ENCODE measurements at regions not wholly inside any gene's neighbourhood (a gene's known extent, or its start where the extent isn't known, plus 50 kb on each side); places are given as distances from the start of the nearest gene placed in this dataset.

DNA sequence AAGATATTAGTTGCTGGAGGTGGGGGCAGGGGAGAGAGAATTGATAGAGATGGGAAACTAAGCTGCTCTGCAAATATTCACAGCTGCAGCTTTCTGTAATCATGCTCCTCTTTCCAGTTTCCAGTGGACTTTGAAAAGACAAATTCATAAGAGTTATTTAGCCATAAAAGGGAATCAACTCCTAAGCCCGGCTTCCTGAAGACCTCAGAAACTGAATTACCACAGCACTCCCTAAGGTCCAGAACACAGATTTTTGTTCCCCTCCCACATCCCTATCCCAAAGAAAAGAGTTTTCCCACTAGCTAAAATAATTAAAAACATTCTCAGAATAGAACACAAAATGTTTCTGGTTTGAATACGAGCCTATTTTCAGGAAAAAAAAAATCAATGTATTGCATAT, 871.8 kb upstream of the NR2F2 start:
- Histone ChIP-seq H3K36me3 (ENCODE audit: insufficient read depth, low read length) (no peaks in the 10 kb centered on the region), H3K9ac (ENCODE audit: low read depth, low read length) (no peak overlapping the region), H3K9me3 (ENCODE audit: control insufficient read depth, insufficient read depth, low read length) (no peaks in the 10 kb centered on the region), H3K4me1 (ENCODE audit: insufficient read depth, low read length) (peaks cover 4% of the 10 kb centered on the region; the same call in 1 of the 2 replicates)

DNA sequence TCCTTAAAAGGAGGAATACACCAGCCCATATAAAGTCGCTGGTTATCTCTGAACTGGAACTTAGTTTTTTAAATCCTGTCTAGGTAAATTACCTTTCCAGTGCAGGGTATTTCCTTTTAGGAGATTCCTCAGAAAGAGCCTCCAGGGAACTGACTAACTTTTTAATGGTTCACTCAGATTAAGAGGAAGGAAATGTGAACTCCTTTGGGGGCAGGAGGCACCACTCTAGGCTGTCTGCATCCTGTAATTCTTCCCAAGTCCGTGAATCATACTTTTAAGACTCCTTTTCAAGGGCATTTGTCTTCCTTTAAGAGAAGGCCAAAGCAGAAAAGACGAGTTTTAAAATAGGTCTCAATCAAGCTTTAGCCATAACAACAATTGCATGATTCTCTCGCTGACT, 871.2 kb upstream of the NR2F2 start:
- H3K9ac ChIP-seq (ENCODE audit: low read depth, low read length) = no peak overlapping the region
- no peaks in the 10 kb centered on the region for H3K36me3 ChIP-seq (ENCODE audit: insufficient read depth, low read length)
- no peaks in the 10 kb centered on the region for H3K9me3 ChIP-seq (ENCODE audit: control insufficient read depth, insufficient read depth, low read length)
- peaks cover 4% of the 10 kb centered on the region; the same call in 1 of the 2 replicates for H3K4me1 ChIP-seq (ENCODE audit: insufficient read depth, low read length)

DNA sequence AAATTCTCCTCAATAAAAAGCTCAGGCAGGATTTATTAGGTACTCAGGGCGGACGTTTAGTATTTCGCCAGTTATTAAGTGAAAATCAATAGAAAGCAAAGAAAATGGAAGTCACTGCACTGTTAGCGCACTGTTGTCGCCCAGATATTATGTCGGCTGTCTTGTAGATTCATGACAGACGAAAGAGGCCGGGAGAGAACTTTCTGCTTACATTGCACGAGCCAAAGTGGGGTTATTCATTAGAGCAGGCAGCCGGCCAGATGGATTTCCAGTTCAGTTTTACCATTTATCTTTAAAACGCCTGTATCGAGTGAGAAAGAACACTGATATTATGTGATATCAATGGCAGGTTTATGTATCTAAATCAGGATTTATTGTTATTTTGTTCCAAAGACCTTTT, 866.0 kb upstream of the NR2F2 start:
- Histone ChIP-seq H3K9ac (ENCODE audit: low read depth, low read length) (no peak overlapping the region), H3K9me3 (ENCODE audit: control insufficient read depth, insufficient read depth, low read length) (no peaks in the 10 kb centered on the region)

DNA sequence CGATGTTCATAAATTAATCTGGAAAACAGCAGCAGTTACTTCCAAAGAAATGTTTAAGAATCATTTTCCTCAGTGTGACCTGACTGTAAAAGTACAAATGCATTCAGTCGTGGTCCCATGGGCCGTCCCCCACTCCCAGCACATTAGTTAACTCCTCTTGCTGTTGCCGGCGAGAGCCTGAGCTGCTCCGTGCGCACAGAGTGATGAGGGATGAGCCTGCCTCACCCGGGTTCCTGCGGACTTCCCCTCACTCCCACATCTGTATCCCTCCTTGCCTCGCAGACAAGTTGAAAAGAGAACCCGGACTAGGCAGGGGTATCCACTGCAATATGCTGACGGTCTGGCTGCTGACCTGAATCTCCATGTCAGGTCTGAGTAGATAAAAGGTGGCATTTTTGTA, 861.7 kb upstream of the NR2F2 start:
- no peaks in the 10 kb centered on the region for H3K36me3 ChIP-seq (ENCODE audit: insufficient read depth, low read length)
- no peaks in the 10 kb centered on the region for H3K9me3 ChIP-seq (ENCODE audit: control insufficient read depth, insufficient read depth, low read length)
- H3K9ac ChIP-seq (ENCODE audit: low read depth, low read length) = no peak overlapping the region
- H3K4me1 ChIP-seq (ENCODE audit: insufficient read depth, low read length) = no peaks in the 10 kb centered on the region

More for the DNA sequence above, 866.0 kb upstream of the NR2F2 start:
- Histone ChIP-seq H3K36me3 (ENCODE audit: insufficient read depth, low read length) (no peaks in the 10 kb centered on the region), H3K4me1 (ENCODE audit: insufficient read depth, low read length) (no peaks in the 10 kb centered on the region)

DNA sequence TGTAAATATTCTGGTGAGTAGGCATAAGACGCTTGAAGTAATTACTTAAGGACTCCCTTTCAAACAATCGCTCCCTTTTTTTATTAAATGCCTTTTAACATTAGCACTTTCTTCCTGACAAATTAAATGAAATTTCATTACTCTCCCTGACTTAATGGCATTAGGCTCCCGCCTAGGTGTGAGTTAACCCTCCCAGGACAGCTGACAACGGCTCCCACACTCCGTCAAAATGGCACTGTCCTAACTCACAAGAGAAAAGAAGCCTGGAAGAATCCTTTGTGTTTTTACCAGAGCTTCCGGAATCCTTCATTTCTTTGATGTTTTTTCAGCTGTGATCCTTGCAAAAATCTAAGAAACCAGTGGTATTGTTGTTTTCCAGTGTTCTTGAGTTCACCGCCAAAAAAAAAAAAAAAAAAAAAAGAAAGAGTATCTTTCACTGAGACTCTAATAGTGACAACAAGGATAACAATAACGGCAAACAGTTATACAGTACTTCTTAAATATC, 861.0 kb upstream of the NR2F2 start:
- no peaks in the 10 kb centered on the region for H3K9me3 ChIP-seq (ENCODE audit: control insufficient read depth, insufficient read depth, low read length)
- H3K4me1 ChIP-seq (ENCODE audit: insufficient read depth, low read length) = no peaks in the 10 kb centered on the region
- no peaks in the 10 kb centered on the region for H3K36me3 ChIP-seq (ENCODE audit: insufficient read depth, low read length)
- H3K9ac ChIP-seq (ENCODE audit: low read depth, low read length) = no peak overlapping the region

DNA sequence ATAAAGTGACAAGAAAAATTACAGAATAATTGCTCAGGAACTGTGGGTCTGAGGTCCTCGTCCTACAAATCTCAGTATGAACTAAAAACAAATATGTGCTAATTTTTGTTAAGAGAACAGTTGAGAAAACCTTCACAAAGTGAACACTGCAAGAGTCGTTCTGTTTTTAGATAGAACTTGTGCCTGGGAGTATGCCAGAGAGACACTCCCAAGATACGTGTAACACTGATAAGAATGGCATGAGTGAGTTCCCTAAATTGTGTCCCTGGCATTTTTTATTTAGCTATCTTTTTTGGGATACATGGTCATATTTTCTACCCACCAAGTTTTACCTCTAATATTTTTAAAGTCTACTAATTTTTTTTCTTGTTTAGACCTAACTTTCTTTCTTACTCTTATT, 860.0 kb upstream of the NR2F2 start:
- no peak overlapping the region for H3K9ac ChIP-seq (ENCODE audit: low read depth, low read length)
- no peaks in the 10 kb centered on the region for H3K36me3 ChIP-seq (ENCODE audit: insufficient read depth, low read length)
- no peaks in the 10 kb centered on the region for H3K4me1 ChIP-seq (ENCODE audit: insufficient read depth, low read length)
- H3K9me3 ChIP-seq (ENCODE audit: control insufficient read depth, insufficient read depth, low read length) = no peaks in the 10 kb centered on the region

GRCh38 chr15:95470997-95471689, 859.4 kb upstream of the NR2F2 start:
- H3K9me3 ChIP-seq (ENCODE audit: control insufficient read depth, insufficient read depth, low read length) = no peaks in the 10 kb centered on the region
- H3K4me1 ChIP-seq (ENCODE audit: insufficient read depth, low read length) = no peaks in the 10 kb centered on the region
- H3K9ac ChIP-seq (ENCODE audit: low read depth, low read length) = no peak overlapping the region
- no peaks in the 10 kb centered on the region for H3K36me3 ChIP-seq (ENCODE audit: insufficient read depth, low read length)

- H3K9ac ChIP-seq (ENCODE audit: low read depth, low read length) = no peak overlapping the region
- H3K36me3 ChIP-seq (ENCODE audit: insufficient read depth, low read length) = no peaks in the 10 kb centered on the region
- no peaks in the 10 kb centered on the region for H3K4me1 ChIP-seq (ENCODE audit: insufficient read depth, low read length)
- no peaks in the 10 kb centered on the region for H3K9me3 ChIP-seq (ENCODE audit: control insufficient read depth, insufficient read depth, low read length)
Observed at GRCh38 chr15:95471690-95472086, 858.8 kb upstream of the NR2F2 start.

GRCh38 chr15:95475067-95475466, 855.4 kb upstream of the NR2F2 start:
- Histone ChIP-seq H3K4me1 (ENCODE audit: insufficient read depth, low read length) (no peaks in the 10 kb centered on the region), H3K9me3 (ENCODE audit: control insufficient read depth, insufficient read depth, low read length) (no peaks in the 10 kb centered on the region), H3K9ac (ENCODE audit: low read depth, low read length) (no peak overlapping the region), H3K36me3 (ENCODE audit: insufficient read depth, low read length) (no peaks in the 10 kb centered on the region)

DNA sequence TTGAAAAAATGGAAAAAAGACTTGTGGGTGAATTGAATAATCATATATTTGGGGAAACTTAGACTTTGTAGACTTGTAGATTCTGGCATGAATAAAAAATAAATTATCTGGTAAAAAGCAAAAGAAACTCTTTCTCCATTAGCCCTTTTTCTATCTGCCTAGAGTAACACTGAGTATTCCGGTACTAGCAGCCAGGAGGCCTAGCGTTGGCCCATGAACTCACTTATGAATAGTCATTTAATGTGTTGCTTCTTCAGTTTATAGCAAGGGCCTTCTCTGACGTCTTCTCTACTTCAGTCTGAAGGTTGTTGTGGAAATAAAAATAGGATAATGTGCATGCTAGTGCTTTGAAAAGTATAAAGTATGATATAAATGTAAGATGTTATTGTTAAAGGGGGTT, 851.2 kb upstream of the NR2F2 start:
- Histone ChIP-seq H3K9me3 (ENCODE audit: control insufficient read depth, insufficient read depth, low read length) (no peaks in the 10 kb centered on the region), H3K9ac (ENCODE audit: low read depth, low read length) (no peak overlapping the region), H3K36me3 (ENCODE audit: insufficient read depth, low read length) (no peaks in the 10 kb centered on the region), H3K4me1 (ENCODE audit: insufficient read depth, low read length) (no peaks in the 10 kb centered on the region)

DNA sequence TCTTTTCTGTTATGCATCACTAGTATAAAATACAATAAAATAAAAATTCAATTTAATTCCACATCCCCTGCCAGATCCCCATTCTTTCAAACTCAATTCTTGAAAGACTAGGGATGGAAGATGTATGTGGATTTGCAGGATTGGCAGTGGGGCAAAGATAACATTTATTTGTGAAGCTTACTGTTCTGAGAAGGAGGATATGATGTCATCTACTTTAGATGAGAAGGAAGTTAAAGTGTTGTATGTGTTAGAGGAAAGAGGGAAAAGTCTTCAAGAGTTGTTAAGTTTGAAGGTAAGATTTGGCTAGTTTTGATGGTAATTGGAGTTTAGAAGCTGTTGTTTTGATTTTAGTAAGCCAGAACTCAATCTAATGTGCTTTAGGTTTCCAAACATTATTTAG, 845.1 kb upstream of the NR2F2 start:
- no peak overlapping the region for H3K9ac ChIP-seq (ENCODE audit: low read depth, low read length)
- H3K4me1 ChIP-seq (ENCODE audit: insufficient read depth, low read length) = no peaks in the 10 kb centered on the region
- H3K36me3 ChIP-seq (ENCODE audit: insufficient read depth, low read length) = no peaks in the 10 kb centered on the region
- no peaks in the 10 kb centered on the region for H3K9me3 ChIP-seq (ENCODE audit: control insufficient read depth, insufficient read depth, low read length)

DNA sequence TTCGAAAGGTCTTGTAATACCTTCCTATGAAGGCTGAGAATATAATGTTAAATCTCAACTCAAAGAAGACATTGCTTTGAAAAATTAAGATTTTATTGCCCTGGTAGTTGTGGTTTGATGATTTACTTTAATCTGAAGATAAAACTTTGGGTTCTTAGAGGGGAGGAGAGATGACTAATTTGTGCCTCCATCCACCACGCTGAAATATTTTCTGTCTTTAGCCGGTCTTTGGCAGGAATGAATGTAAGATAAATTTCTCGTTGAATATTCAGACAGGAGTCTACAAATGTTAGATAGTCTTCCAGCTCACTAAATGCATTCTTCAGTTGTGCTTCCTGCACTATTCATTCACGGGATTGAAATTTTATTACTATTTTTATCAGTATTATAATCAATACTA, 844.3 kb upstream of the NR2F2 start:
- H3K9me3 ChIP-seq (ENCODE audit: control insufficient read depth, insufficient read depth, low read length) = no peaks in the 10 kb centered on the region
- H3K9ac ChIP-seq (ENCODE audit: low read depth, low read length) = no peak overlapping the region
- H3K4me1 ChIP-seq (ENCODE audit: insufficient read depth, low read length) = no peaks in the 10 kb centered on the region
- H3K36me3 ChIP-seq (ENCODE audit: insufficient read depth, low read length) = no peaks in the 10 kb centered on the region

GRCh38 chr15:95489103-95489502, 841.4 kb upstream of the NR2F2 start:
- Histone ChIP-seq H3K9ac (ENCODE audit: low read depth, low read length) (no peak overlapping the region), H3K9me3 (ENCODE audit: control insufficient read depth, insufficient read depth, low read length) (no peaks in the 10 kb centered on the region), H3K4me1 (ENCODE audit: insufficient read depth, low read length) (no peaks in the 10 kb centered on the region), H3K36me3 (ENCODE audit: insufficient read depth, low read length) (no peaks in the 10 kb centered on the region)

GRCh38 chr15:95492388-95493070, 838.0 kb upstream of the NR2F2 start:
- no peaks in the 10 kb centered on the region for H3K9me3 ChIP-seq (ENCODE audit: control insufficient read depth, insufficient read depth, low read length)
- H3K4me1 ChIP-seq (ENCODE audit: insufficient read depth, low read length) = no peaks in the 10 kb centered on the region
- H3K36me3 ChIP-seq (ENCODE audit: insufficient read depth, low read length) = no peaks in the 10 kb centered on the region
- H3K9ac ChIP-seq (ENCODE audit: low read depth, low read length) = no peak overlapping the region

DNA sequence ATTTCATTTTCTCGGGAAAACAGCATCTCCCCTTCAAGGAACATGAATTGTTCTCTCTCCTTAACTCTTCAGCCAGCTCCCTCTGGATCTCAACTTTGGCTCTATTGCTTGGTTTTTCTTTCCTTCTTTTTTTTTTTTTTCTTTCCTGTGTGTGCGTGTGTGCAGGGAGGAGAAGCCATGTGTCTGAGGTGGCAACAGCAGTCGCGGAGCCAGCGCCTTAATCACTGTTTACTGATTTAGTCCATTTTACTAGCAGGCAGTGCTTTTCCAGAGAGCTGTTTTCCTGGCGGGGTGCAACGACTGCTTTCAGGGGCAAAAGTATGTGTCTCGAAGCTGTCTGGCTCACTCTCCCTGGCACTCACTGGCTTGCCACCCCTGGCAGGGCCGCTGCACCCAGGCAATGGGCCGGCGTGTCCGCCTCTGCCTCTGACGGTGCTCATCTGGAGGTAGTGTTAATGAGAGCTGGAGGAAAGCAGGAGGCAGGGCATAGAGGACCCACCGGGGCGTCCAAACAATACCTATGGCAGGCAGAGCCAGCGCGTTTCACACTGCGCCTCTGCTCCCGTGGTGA, 835.4 kb upstream of the NR2F2 start:
- H3K9ac ChIP-seq (ENCODE audit: low read depth, low read length) = no peak overlapping the region
- H3K36me3 ChIP-seq (ENCODE audit: insufficient read depth, low read length) = no peaks in the 10 kb centered on the region
- H3K4me1 ChIP-seq (ENCODE audit: insufficient read depth, low read length) = no peaks in the 10 kb centered on the region
- no peaks in the 10 kb centered on the region for H3K9me3 ChIP-seq (ENCODE audit: control insufficient read depth, insufficient read depth, low read length)
